ENCODE measurements at regions not wholly inside any gene's neighbourhood (a gene's known extent, or its start where the extent isn't known, plus 50 kb on each side); places are given as distances from the start of the nearest gene placed in this dataset.

- POLR2A ChIA-PET: no interaction called here
- CTCF ChIA-PET: no interaction called here
- H3K4me1 ChIP-seq (ENCODE audit: control insufficient read depth, insufficient read depth, low read length): no peaks in the 10 kb centered on the region
- H3K36me3 ChIP-seq (ENCODE audit: control insufficient read depth in 2 of 2, insufficient read depth in 1 of 2, low read length in 2 of 2): no peaks in the 10 kb centered on the region
- H3K27ac ChIP-seq (ENCODE audit: extremely low read depth, low read depth, low read length): no peak overlapping the region
- no peak overlapping the region for H3K4me3 ChIP-seq (ENCODE audit: low read depth, low read length)
- no peaks in the 10 kb centered on the region for H3K9me3 ChIP-seq (ENCODE audit: control insufficient read depth, insufficient read depth, low read depth, low read length)
- TF ChIP-seq, protein P1, sequence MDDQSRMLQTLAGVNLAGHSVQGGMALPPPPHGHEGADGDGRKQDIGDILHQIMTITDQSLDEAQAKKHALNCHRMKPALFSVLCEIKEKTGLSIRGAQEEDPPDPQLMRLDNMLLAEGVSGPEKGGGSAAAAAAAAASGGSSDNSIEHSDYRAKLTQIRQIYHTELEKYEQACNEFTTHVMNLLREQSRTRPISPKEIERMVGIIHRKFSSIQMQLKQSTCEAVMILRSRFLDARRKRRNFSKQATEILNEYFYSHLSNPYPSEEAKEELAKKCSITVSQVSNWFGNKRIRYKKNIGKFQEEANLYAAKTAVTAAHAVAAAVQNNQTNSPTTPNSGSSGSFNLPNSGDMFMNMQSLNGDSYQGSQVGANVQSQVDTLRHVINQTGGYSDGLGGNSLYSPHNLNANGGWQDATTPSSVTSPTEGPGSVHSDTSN (CRISPR knock-in tag; IDR thresholded peaks at IDR 0.05): no peak
- no peak for TF ChIP-seq ZFHX2 (tag by site-specific recombination; conservative IDR thresholded peaks at IDR 0.05)
- no peak for TF ChIP-seq ZNF548 (tag by site-specific recombination; IDR thresholded peaks at IDR 0.05)
Measured at GRCh38 chr1:222028676-222029075, 286.8 kb upstream of the DUSP10 start.

GRCh38 chr1:222028116-222028515 lies 286.2 kb upstream of the DUSP10 start:
- POLR2A ChIA-PET: no interaction called here
- Histone ChIP-seq H3K4me1 (ENCODE audit: control insufficient read depth, insufficient read depth, low read length) (no peaks in the 10 kb centered on the region), H3K4me3 (ENCODE audit: low read depth, low read length) (no peak overlapping the region), H3K9me3 (ENCODE audit: control insufficient read depth, insufficient read depth, low read depth, low read length) (no peaks in the 10 kb centered on the region), H3K36me3 (ENCODE audit: control insufficient read depth in 2 of 2, insufficient read depth in 1 of 2, low read length in 2 of 2) (no peaks in the 10 kb centered on the region), H3K27ac (ENCODE audit: extremely low read depth, low read depth, low read length) (no peak overlapping the region)
- TF ChIP-seq ZNF629 (tag by site-specific recombination; IDR thresholded peaks at IDR 0.05): no peak
- no peak for TF ChIP-seq ZNF354C (tag by site-specific recombination; IDR thresholded peaks at IDR 0.05; ENCODE audit: borderline replicate concordance, low read depth)
- TF ChIP-seq ZNF473 (tag by site-specific recombination; IDR thresholded peaks at IDR 0.05): no peak
- no peak for TF ChIP-seq GLIS1 (tag by site-specific recombination; IDR thresholded peaks at IDR 0.05)
- TF ChIP-seq, protein P2, sequence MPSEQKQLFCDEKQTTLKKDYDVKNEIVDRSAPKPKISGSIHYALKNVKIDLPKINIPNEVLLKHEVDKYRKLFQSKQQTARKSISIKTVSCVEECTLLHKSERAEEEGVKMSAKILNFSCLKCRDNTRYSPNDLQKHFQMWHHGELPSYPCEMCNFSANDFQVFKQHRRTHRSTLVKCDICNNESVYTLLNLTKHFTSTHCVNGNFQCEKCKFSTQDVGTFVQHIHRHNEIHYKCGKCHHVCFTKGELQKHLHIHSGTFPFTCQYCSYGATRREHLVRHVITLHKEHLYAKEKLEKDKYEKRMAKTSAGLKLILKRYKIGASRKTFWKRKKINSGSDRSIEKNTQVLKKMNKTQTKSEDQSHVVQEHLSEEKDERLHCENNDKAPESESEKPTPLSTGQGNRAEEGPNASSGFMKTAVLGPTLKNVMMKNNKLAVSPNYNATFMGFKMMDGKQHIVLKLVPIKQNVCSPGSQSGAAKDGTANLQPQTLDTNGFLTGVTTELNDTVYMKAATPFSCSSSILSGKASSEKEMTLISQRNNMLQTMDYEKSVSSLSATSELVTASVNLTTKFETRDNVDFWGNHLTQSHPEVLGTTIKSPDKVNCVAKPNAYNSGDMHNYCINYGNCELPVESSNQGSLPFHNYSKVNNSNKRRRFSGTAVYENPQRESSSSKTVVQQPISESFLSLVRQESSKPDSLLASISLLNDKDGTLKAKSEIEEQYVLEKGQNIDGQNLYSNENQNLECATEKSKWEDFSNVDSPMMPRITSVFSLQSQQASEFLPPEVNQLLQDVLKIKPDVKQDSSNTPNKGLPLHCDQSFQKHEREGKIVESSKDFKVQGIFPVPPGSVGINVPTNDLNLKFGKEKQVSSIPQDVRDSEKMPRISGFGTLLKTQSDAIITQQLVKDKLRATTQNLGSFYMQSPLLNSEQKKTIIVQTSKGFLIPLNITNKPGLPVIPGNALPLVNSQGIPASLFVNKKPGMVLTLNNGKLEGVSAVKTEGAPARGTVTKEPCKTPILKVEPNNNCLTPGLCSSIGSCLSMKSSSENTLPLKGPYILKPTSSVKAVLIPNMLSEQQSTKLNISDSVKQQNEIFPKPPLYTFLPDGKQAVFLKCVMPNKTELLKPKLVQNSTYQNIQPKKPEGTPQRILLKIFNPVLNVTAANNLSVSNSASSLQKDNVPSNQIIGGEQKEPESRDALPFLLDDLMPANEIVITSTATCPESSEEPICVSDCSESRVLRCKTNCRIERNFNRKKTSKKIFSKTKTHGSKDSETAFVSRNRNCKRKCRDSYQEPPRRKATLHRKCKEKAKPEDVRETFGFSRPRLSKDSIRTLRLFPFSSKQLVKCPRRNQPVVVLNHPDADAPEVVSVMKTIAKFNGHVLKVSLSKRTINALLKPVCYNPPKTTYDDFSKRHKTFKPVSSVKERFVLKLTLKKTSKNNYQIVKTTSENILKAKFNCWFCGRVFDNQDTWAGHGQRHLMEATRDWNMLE (tag by site-specific recombination; conservative IDR thresholded peaks at IDR 0.05; ENCODE audit: low read depth): no peak
- no peak for TF ChIP-seq ZNF544 (tag by site-specific recombination; IDR thresholded peaks at IDR 0.05)
- TF ChIP-seq ZNF175 (tag by site-specific recombination; IDR thresholded peaks at IDR 0.05): no peak
- TF ChIP-seq ZNF580 (tag by site-specific recombination; IDR thresholded peaks at IDR 0.05): no peak
- no peak for TF ChIP-seq ATF2 (tag by site-specific recombination; IDR thresholded peaks at IDR 0.05; ENCODE audit: low read depth)
- TF ChIP-seq, protein P3, sequence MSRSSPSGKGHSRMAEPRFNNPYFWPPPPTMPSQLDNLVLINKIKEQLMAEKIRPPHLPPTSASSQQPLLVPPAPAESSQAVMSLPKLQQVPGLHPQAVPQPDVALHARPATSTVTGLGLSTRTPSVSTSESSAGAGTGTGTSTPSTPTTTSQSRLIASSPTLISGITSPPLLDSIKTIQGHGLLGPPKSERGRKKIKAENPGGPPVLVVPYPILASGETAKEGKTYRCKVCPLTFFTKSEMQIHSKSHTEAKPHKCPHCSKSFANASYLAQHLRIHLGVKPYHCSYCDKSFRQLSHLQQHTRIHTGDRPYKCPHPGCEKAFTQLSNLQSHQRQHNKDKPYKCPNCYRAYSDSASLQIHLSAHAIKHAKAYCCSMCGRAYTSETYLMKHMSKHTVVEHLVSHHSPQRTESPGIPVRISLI (tag by site-specific recombination; IDR thresholded peaks at IDR 0.05): no peak
- TF ChIP-seq ZNF513 (tag by site-specific recombination; IDR thresholded peaks at IDR 0.05): no peak
- TF ChIP-seq ZNF791 (tag by site-specific recombination; IDR thresholded peaks at IDR 0.05): no peak
- no peak for TF ChIP-seq ZNF148 (tag by site-specific recombination; IDR thresholded peaks at IDR 0.05; ENCODE audit: borderline replicate concordance)
- TF ChIP-seq ZNF311 (tag by site-specific recombination; IDR thresholded peaks at IDR 0.05; ENCODE audit: borderline replicate concordance): no peak
- CTCF ChIA-PET: no interaction called here

Measured in HEK293 (cell line).